Tibial nerve (tissue), 3 donors: ENCODE measurements at regions not wholly inside any gene's neighbourhood (a gene's known extent, or its start where the extent isn't known, plus 50 kb on each side); places are given as distances from the start of the nearest gene placed in this dataset.

Experiments
- CTCF ChIP-seq, 5 experiments: fragments of 200-600 bp in 3 of 5; fragments of 450-650 bp in 2 of 5; sonication (generic) in 3 of 5; IDR thresholded peaks; one replicate each; pipeline ENCODE4 v1.5.1; 2016 to 2019; ENCODE audit warnings: antibody characterized with exemption in 5 of 5, mild to moderate bottlenecking in 3 of 5, moderate library complexity in 2 of 5
- POLR2A ChIP-seq, 2 donors: fragments of 450-650 bp; IDR thresholded peaks; one replicate each; pipeline ENCODE4 v1.6.1; 2017; ENCODE audit warnings: antibody characterized with exemption in 2 of 2, mild to moderate bottlenecking in 2 of 2, moderate library complexity in 2 of 2

- TF ChIP-seq POLR2A (IDR thresholded peaks at IDR 0.05) (no peak), CTCF (IDR thresholded peaks at IDR 0.05) (no peak)
Measured at GRCh38 chr12:19674437-19674836, 235.1 kb downstream of the AEBP2 start.
